ENCODE measurements at regions not wholly inside any gene's neighbourhood (a gene's known extent, or its start where the extent isn't known, plus 50 kb on each side); places are given as distances from the start of the nearest gene placed in this dataset.

- Histone ChIP-seq H3K79me2 (ENCODE audit: insufficient read depth, low read length) (no peaks in the 10 kb centered on the region), H3K9me3 (ENCODE audit: insufficient read depth, low read length) (no peaks in the 10 kb centered on the region), H3K4me3 (ENCODE audit: insufficient read depth, low read length, poor library complexity, severe bottlenecking) (no peak overlapping the region), H2AFZ (ENCODE audit: low read depth, low read length, severe bottlenecking) (no peak overlapping the region), H3K27me3 (ENCODE audit: low read length) (no peaks in the 10 kb centered on the region), H3K4me2 (ENCODE audit: low read depth, low read length, poor library complexity, severe bottlenecking) (no peak overlapping the region), H4K20me1 (ENCODE audit: low read depth, low read length) (no peaks in the 10 kb centered on the region), H3K9me2 (replicated peaks; ENCODE audit: insufficient read depth, low read length) (no peaks in the 10 kb centered on the region), H3K9ac (ENCODE audit: low read length) (no peak overlapping the region), H3K36me3 (ENCODE audit: low read length) (no peaks in the 10 kb centered on the region), H3F3A (ENCODE audit: insufficient read depth) (no peaks in the 10 kb centered on the region), H3K27ac (ENCODE audit: low read depth, low read length) (no peak overlapping the region)
- TF ChIP-seq EZH2phosphoT487 (conservative IDR thresholded peaks at IDR 0.05; ENCODE audit: low read length), result no peak
- TF ChIP-seq, protein P1, sequence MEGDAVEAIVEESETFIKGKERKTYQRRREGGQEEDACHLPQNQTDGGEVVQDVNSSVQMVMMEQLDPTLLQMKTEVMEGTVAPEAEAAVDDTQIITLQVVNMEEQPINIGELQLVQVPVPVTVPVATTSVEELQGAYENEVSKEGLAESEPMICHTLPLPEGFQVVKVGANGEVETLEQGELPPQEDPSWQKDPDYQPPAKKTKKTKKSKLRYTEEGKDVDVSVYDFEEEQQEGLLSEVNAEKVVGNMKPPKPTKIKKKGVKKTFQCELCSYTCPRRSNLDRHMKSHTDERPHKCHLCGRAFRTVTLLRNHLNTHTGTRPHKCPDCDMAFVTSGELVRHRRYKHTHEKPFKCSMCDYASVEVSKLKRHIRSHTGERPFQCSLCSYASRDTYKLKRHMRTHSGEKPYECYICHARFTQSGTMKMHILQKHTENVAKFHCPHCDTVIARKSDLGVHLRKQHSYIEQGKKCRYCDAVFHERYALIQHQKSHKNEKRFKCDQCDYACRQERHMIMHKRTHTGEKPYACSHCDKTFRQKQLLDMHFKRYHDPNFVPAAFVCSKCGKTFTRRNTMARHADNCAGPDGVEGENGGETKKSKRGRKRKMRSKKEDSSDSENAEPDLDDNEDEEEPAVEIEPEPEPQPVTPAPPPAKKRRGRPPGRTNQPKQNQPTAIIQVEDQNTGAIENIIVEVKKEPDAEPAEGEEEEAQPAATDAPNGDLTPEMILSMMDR (IDR thresholded peaks at IDR 0.05; ENCODE audit: insufficient read depth, low read length, poor library complexity, severe bottlenecking), result no peak
These were observed 92.3 kb downstream of the BLID start for GRCh38 chr11:122023614-122024250.

DNA sequence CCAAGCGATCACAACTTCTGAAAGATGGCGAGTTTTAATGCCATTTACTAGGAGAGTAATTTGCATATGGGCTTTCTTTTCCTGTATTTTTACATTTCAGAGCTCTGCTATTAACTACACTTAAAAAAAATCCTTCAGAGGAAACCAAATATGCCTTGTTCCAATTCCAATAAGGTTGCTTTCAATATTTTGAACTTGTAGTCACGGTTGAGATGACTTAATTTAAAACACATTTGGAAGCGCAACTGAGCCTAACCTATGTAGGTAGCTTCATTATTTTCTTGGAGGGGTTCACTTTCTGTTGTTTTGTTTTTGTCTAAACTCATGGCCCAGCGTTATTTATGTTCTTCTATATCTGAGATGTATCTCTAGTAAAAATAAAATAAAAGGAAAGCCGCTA lies 93.4 kb downstream of the BLID start:
- TF ChIP-seq, protein P1 (IDR thresholded peaks at IDR 0.05; ENCODE audit: insufficient read depth, low read length, poor library complexity, severe bottlenecking), result no peak
- no peak for TF ChIP-seq EZH2phosphoT487 (conservative IDR thresholded peaks at IDR 0.05; ENCODE audit: low read length)
- H4K20me1 ChIP-seq (ENCODE audit: low read depth, low read length), result no peaks in the 10 kb centered on the region
- H3K9me3 ChIP-seq (ENCODE audit: insufficient read depth, low read length), result no peaks in the 10 kb centered on the region
- no peaks in the 10 kb centered on the region for H3K36me3 ChIP-seq (ENCODE audit: low read length)
- no peaks in the 10 kb centered on the region for H3K9me2 ChIP-seq (replicated peaks; ENCODE audit: insufficient read depth, low read length)
- no peak overlapping the region for H3K9ac ChIP-seq (ENCODE audit: low read length)
- H3K79me2 ChIP-seq (ENCODE audit: insufficient read depth, low read length), result no peaks in the 10 kb centered on the region
- H3K4me2 ChIP-seq (ENCODE audit: low read depth, low read length, poor library complexity, severe bottlenecking), result no peak overlapping the region
- no peak overlapping the region for H3K4me3 ChIP-seq (ENCODE audit: insufficient read depth, low read length, poor library complexity, severe bottlenecking)
- H2AFZ ChIP-seq (ENCODE audit: low read depth, low read length, severe bottlenecking), result no peak overlapping the region
- H3K27me3 ChIP-seq (ENCODE audit: low read length), result no peaks in the 10 kb centered on the region
- no peak overlapping the region for H3K27ac ChIP-seq (ENCODE audit: low read depth, low read length)
- H3F3A ChIP-seq (ENCODE audit: insufficient read depth), result no peaks in the 10 kb centered on the region

- H3K4me2 ChIP-seq (ENCODE audit: low read depth, low read length, poor library complexity, severe bottlenecking), result no peak overlapping the region
These were observed 95.1 kb downstream of the BLID start for GRCh38 chr11:122020902-122021301.

More at GRCh38 chr11:122020902-122021301, 95.1 kb downstream of the BLID start:
- Histone ChIP-seq H3K9me3 (ENCODE audit: insufficient read depth, low read length) (no peaks in the 10 kb centered on the region), H3K36me3 (ENCODE audit: low read length) (no peaks in the 10 kb centered on the region), H3K4me3 (ENCODE audit: insufficient read depth, low read length, poor library complexity, severe bottlenecking) (no peak overlapping the region), H3K9ac (ENCODE audit: low read length) (no peak overlapping the region), H3K79me2 (ENCODE audit: insufficient read depth, low read length) (no peaks in the 10 kb centered on the region), H3K27me3 (ENCODE audit: low read length) (no peaks in the 10 kb centered on the region), H4K20me1 (ENCODE audit: low read depth, low read length) (no peaks in the 10 kb centered on the region), H3K27ac (ENCODE audit: low read depth, low read length) (no peak overlapping the region), H3K9me2 (replicated peaks; ENCODE audit: insufficient read depth, low read length) (no peaks in the 10 kb centered on the region), H2AFZ (ENCODE audit: low read depth, low read length, severe bottlenecking) (no peak overlapping the region), H3F3A (ENCODE audit: insufficient read depth) (no peaks in the 10 kb centered on the region)
- TF ChIP-seq, protein P1 (IDR thresholded peaks at IDR 0.05; ENCODE audit: insufficient read depth, low read length, poor library complexity, severe bottlenecking), result peak; percentile 17
- TF ChIP-seq EZH2phosphoT487 (conservative IDR thresholded peaks at IDR 0.05; ENCODE audit: low read length), result no peak

Data from SU-DHL-6 (cell line).